Renal pelvis (tissue), 1 donor: ENCODE measurements at regions not wholly inside any gene's neighbourhood (a gene's known extent, or its start where the extent isn't known, plus 50 kb on each side); places are given as distances from the start of the nearest gene placed in this dataset.

Experiments used
- DNase-seq: peaks from one replicate; pipeline ENCODE4 v3.0.0-alpha.2; 2013

GRCh38 chrX:69305333-69306062 lies 140.2 kb upstream of the PJA1 start:
- no peak for DNase-seq

- DNase-seq: no peak
These were observed 138.0 kb upstream of the PJA1 start for GRCh38 chrX:69303231-69303630.

- DNase-seq: no peak
These were observed 134.9 kb upstream of the PJA1 start for GRCh38 chrX:69299951-69300714.

GRCh38 chrX:69299285-69299684 lies 134.0 kb upstream of the PJA1 start:
- DNase-seq: no peak

GRCh38 chrX:69298466-69299140 lies 133.3 kb upstream of the PJA1 start:
- DNase-seq: no peak

- no peak for DNase-seq
These were observed 132.3 kb upstream of the PJA1 start for GRCh38 chrX:69297506-69297905.

- DNase-seq: no peak
These were observed 128.7 kb upstream of the PJA1 start for GRCh38 chrX:69293776-69294601.

- DNase-seq: no peak
These were observed 125.9 kb upstream of the PJA1 start for GRCh38 chrX:69291116-69291515.

- peak; percentile 60 for DNase-seq
These were observed 125.0 kb upstream of the PJA1 start for GRCh38 chrX:69290292-69290691.

GRCh38 chrX:69289793-69290123 lies 124.5 kb upstream of the PJA1 start:
- DNase-seq: no peak

- peak; percentile 58 for DNase-seq
These were observed 124.0 kb upstream of the PJA1 start for GRCh38 chrX:69289046-69289792.

- no peak for DNase-seq
These were observed 121.8 kb upstream of the PJA1 start for GRCh38 chrX:69287095-69287494.

GRCh38 chrX:69286565-69286906 lies 121.3 kb upstream of the PJA1 start:
- DNase-seq: no peak

- peak; percentile 66 for DNase-seq
These were observed 120.8 kb upstream of the PJA1 start for GRCh38 chrX:69285881-69286564.

GRCh38 chrX:69285401-69285877 lies 120.2 kb upstream of the PJA1 start:
- no peak for DNase-seq

- DNase-seq: no peak
These were observed 119.2 kb upstream of the PJA1 start for GRCh38 chrX:69284491-69284890.

- no peak for DNase-seq
These were observed 117.8 kb upstream of the PJA1 start for GRCh38 chrX:69282893-69283690.

GRCh38 chrX:69280933-69281332 lies 115.7 kb upstream of the PJA1 start:
- peak; percentile 57 for DNase-seq

GRCh38 chrX:69279234-69279633 lies 114.0 kb upstream of the PJA1 start:
- no peak for DNase-seq
